Eye (tissue), 1 donor: ENCODE measurements at regions not wholly inside any gene's neighbourhood (a gene's known extent, or its start where the extent isn't known, plus 50 kb on each side); places are given as distances from the start of the nearest gene placed in this dataset.
"Not testable (repeated sequence)": the region's sequence is repeated elsewhere in the genome, so short reads cannot be mapped to it uniquely, and the experiment has no call there.

ENCODE experiments used
- DNase-seq: peaks from one replicate; pipeline ENCODE4 v3.0.0-alpha.2; 2015

GRCh38 chr17:45651145-45651709 is 132.9 kb upstream of the CRHR1 start:
- no peak for DNase-seq

GRCh38 chr17:45653616-45654015 is 130.5 kb upstream of the CRHR1 start:
- DNase-seq = no peak

- DNase-seq = no peak
These were observed 127.5 kb upstream of the CRHR1 start for GRCh38 chr17:45656527-45657181.

- no peak for DNase-seq
These were observed 123.6 kb upstream of the CRHR1 start for GRCh38 chr17:45660474-45660873.

GRCh38 chr17:45662432-45662831 is 121.7 kb upstream of the CRHR1 start:
- DNase-seq = no peak

GRCh38 chr17:45663772-45664171 is 120.3 kb upstream of the CRHR1 start:
- no peak for DNase-seq

- no peak for DNase-seq
These were observed 119.2 kb upstream of the CRHR1 start for GRCh38 chr17:45664921-45665320.

GRCh38 chr17:45666046-45666600 is 118.0 kb upstream of the CRHR1 start:
- no peak for DNase-seq

GRCh38 chr17:45666641-45667040 is 117.5 kb upstream of the CRHR1 start:
- no peak for DNase-seq

GRCh38 chr17:45667591-45668171 is 116.4 kb upstream of the CRHR1 start:
- no peak for DNase-seq

GRCh38 chr17:45668316-45668715 is 115.8 kb upstream of the CRHR1 start:
- no peak for DNase-seq

GRCh38 chr17:45672301-45672700 is 111.8 kb upstream of the CRHR1 start:
- no peak for DNase-seq

- DNase-seq = no peak
These were observed 111.3 kb upstream of the CRHR1 start for GRCh38 chr17:45672792-45673191.

GRCh38 chr17:45673759-45674158 is 110.4 kb upstream of the CRHR1 start:
- not testable (repeated sequence) for DNase-seq

- no peak for DNase-seq
These were observed 109.1 kb upstream of the CRHR1 start for GRCh38 chr17:45675012-45675411.

- DNase-seq = no peak
These were observed 108.2 kb upstream of the CRHR1 start for GRCh38 chr17:45675892-45676291.

GRCh38 chr17:45676695-45677094 is 107.4 kb upstream of the CRHR1 start:
- no peak for DNase-seq

GRCh38 chr17:45677770-45678169 is 106.3 kb upstream of the CRHR1 start:
- no peak for DNase-seq

- DNase-seq = no peak
These were observed 104.7 kb upstream of the CRHR1 start for GRCh38 chr17:45679426-45679825.

GRCh38 chr17:45680360-45680759 is 103.8 kb upstream of the CRHR1 start:
- no peak for DNase-seq

GRCh38 chr17:45681706-45682105 is 102.4 kb upstream of the CRHR1 start:
- DNase-seq = no peak

- no peak for DNase-seq
These were observed 97.9 kb upstream of the CRHR1 start for GRCh38 chr17:45686250-45686649.

GRCh38 chr17:45687594-45687993 is 96.5 kb upstream of the CRHR1 start:
- DNase-seq = no peak

- DNase-seq = peak; percentile 55
These were observed 95.8 kb upstream of the CRHR1 start for GRCh38 chr17:45688353-45688752.
